Activated CD8-positive, alpha-beta memory T cell treated with anti-CD3 and anti-CD28 coated beads, Interleukin-2, amount 50 U/mL, for 24 hours (primary cell): ENCODE measurements at regions not wholly inside any gene's neighbourhood (a gene's known extent, or its start where the extent isn't known, plus 50 kb on each side); places are given as distances from the start of the nearest gene placed in this dataset.
"Not testable (repeated sequence)": the region's sequence is repeated elsewhere in the genome, so short reads cannot be mapped to it uniquely, and the experiment has no call there.

Experiments
- DNase-seq: peaks from one replicate; pipeline ENCODE4 v3.0.0-alpha.2; 2020; ENCODE audit errors: extremely low read depth

- no peak for DNase-seq
Observed at GRCh38 chr14:105709281-105710118, 183.1 kb downstream of the TMEM121 start.

GRCh38 chr14:105710119-105711043, 184.0 kb downstream of the TMEM121 start:
- DNase-seq, result no peak

DNA sequence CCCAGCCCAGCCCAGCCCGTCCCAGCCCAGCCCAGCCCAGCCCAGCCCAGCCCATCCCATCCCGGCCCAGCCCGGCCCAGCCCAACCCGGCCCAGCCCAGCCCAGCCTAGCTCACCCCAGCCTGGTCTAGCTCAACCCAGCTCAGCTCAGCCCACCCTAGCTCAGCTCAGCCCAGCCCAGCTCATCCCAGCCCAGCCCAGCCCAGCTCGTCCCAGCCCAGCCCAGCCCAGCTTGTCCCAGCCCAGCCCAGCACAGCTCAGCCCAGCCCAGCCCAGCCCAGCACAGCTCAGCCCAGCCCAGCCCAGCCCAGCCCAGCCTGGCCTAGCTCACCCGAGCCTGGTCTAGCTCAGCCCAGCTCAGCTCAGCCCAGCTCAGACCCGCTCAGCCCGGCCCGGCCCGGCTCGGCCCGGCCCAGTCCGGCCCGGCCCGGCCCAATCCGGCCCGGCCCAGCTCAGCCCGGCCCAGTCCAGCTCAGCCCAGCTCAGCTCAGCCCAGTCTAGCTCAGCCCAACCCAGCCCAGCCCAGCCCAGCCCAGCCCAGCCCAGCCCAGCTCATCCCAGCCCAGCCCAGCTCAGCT, 184.7 kb downstream of the TMEM121 start:
- DNase-seq, result no peak

DNA sequence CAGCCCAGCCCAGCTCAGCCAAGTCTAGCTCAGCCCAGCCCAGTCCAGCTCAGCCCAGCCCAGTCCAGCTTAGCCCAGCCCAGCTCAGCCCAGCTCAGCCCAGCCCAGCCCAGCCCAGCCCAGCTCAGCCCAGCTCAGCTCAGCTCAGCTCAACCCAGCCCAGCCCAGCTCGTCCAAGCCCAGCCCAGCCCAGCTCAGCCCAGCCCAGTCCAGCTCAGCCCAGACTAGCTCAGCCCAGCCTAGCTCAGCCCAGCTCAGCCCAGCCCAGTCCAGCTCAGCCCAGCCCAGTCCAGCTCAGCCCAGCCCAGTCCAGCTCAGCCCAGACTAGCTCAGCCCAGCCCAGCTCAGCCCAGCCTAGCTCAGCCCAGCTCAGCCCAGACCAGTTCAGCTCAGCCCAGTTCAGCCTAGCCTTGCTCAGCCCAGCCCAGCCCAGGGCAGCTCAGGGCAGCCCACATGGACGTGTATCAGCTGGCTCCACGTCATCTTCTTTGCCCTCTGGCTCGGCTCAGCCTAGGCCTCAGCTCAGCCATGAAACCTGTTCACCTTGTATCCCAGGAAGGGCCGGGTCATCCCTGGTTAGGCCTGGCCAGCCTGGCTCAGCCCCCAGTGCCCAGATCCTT, 185.6 kb downstream of the TMEM121 start:
- no peak for DNase-seq

GRCh38 chr14:105712670-105713069, 186.3 kb downstream of the TMEM121 start:
- DNase-seq, result not testable (repeated sequence)

DNA sequence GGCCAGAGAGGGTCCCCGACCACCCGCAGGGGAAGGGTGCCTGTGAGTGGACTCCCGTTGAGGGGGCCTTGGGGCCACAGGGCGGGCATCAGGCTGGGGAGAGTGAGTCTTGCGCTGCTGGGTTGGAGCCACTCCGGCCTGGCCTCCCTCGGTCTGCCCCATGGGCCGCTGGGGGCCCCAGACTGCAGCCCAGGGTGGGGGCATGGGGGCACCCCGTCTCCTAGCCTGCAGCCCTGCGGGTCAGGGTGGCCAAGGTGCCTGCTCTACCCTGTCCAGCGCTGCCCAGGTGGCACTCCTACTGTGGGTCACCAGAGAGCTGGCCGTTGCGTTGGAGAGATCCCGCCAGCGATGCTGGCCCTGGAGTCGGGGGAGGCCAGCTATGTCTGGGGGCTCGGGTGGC, 186.8 kb downstream of the TMEM121 start:
- DNase-seq, result not testable (repeated sequence)

GRCh38 chr14:105713836-105714235, 187.5 kb downstream of the TMEM121 start:
- not testable (repeated sequence) for DNase-seq

- not testable (repeated sequence) for DNase-seq
Observed at GRCh38 chr14:105718787-105719186, 192.4 kb downstream of the TMEM121 start.

- not testable (repeated sequence) for DNase-seq
Observed at GRCh38 chr14:105720106-105720505, 193.7 kb downstream of the TMEM121 start.

GRCh38 chr14:105720852-105721601, 194.6 kb downstream of the TMEM121 start:
- DNase-seq, result not testable (repeated sequence)

GRCh38 chr14:105721602-105721970, 195.2 kb downstream of the TMEM121 start:
- not testable (repeated sequence) for DNase-seq

DNA sequence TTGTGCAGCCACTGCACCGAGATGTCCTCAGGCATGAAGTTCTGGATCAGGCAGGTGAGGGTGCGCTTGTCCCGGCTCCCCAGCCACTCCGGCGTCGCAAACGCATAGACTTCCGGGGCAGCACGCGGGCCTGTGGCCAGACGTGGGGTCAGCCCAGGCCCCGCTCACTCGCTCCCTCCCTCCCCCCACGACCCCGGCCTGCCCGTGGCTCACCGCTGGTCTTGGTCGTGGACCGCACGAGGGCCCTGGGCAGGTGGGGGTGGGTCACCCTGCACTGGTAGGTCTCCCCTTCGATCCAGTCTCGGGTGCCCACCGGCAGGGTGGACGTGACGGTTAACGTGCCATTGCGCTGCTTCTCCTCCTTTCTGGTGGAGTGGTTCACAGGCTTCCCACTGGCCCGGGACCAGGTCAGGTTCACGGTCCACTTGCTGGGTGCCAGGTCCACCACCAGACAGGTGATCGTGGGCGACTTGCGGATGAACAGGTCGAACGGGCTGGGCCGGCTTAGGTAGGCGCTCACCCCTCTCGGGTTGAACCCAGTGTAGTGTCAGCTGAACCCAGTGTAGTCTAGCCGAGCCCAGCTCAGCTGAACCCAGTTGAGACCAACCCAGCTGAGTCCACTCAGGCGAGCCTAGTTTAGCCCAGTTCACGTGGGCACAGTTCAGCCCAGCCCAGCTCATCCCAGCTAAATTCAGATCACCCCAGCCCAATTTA, 195.8 kb downstream of the TMEM121 start:
- not testable (repeated sequence) for DNase-seq

- DNase-seq, result not testable (repeated sequence)
Observed at GRCh38 chr14:105723271-105723670, 196.9 kb downstream of the TMEM121 start.

GRCh38 chr14:105723776-105724175, 197.4 kb downstream of the TMEM121 start:
- not testable (repeated sequence) for DNase-seq

DNA sequence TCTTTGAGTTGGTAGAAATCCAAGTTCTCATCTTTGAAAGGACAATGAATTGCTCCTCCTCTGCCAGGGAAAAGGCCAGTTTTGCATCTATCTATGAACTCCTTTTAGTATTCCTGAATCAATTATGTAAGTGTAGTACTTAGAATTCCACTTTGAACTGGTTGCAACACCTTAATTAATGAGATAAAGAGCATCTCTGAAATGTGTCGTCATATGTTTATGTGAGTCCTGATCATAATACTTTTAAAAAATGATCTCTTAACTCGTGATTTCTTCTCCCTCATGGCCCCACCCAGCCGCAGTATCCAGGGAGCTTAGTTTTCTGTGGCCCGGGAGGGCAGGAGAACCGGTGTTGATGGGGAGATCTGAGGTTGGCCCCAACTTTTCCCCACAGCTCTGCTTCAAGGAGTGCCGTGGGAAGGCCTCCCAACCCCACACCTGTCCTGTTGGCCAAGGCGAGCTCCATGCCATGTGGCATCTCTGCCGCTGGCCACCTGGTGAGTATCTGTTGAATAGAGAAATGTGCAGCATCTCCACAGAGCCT, 203.5 kb downstream of the TMEM121 start:
- DNase-seq, result not testable (repeated sequence)

DNA sequence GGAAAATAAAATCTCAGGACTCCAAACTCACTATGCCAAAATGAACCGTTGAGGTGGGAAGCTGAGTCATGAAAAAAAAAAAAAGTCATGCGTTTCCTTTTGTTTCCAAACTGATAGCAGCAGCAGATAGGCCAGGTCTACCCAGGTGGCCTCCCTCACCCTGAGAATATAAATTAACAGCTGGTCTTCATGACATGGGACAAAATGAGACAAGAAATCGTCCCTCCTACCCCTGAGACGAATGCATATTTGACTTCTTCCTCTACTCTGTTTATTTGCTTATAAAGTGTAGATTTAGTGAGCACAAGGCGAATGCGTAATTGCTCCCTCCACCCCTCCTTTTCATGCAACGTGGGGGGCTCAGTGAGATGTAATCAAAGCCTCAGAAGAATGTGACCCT, 204.3 kb downstream of the TMEM121 start:
- not testable (repeated sequence) for DNase-seq

- not testable (repeated sequence) for DNase-seq
Observed at GRCh38 chr14:105731221-105731985, 205.0 kb downstream of the TMEM121 start.

- DNase-seq, result no peak
Observed at GRCh38 chr14:105733081-105734065, 207.0 kb downstream of the TMEM121 start.
